ENCODE measurements at regions not wholly inside any gene's neighbourhood (a gene's known extent, or its start where the extent isn't known, plus 50 kb on each side); places are given as distances from the start of the nearest gene placed in this dataset.

- Histone ChIP-seq H2AFZ (ENCODE audit: low read depth, low read length) (no peak overlapping the region), H3K4me3 (no peak overlapping the region), H3K4me1 (replicated peaks in 1 of 2; ENCODE audit: control insufficient read depth in 2 of 2, insufficient read depth in 2 of 2, low read length in 2 of 2) (no peaks in the 10 kb centered on the region; a peak in 1 of 5 replicates), H3K9me1 (ENCODE audit: control insufficient read depth, insufficient read depth, low read length) (no peaks in the 10 kb centered on the region), H3K36me3 (ENCODE audit: control insufficient read depth, insufficient read depth, low read length) (no peaks in the 10 kb centered on the region), H3K27ac (ENCODE audit: extremely low read depth, low read depth, low read length) (peak overlapping the region; percentile 40; the same call in 1 of the 3 replicates), H4K20me1 (replicated peaks; ENCODE audit: control insufficient read depth, insufficient read depth, low read length) (no peaks in the 10 kb centered on the region), H3K27me3 (ENCODE audit: control insufficient read depth in 2 of 2, insufficient read depth in 2 of 2, low read length in 2 of 2) (no peaks in the 10 kb centered on the region), H3K4me2 (ENCODE audit: insufficient read depth, low read length) (peak overlapping the region; percentile 24; the same call in 1 of the 2 replicates), H3K79me2 (ENCODE audit: control insufficient read depth, insufficient read depth, low read length) (no peaks in the 10 kb centered on the region), H3K9ac (ENCODE audit: insufficient read depth in 1 of 2, low read depth in 2 of 2, low read length in 2 of 2) (peak overlapping the region in 1 of 2 experiments; percentile 25; a peak in 1 of 4 replicates), H3K9me3 (replicated peaks; ENCODE audit: control insufficient read depth, insufficient read depth, low read depth, low read length) (0 out of 2 replicates have a peak, but pooled peaks cover 2% of the 10 kb centered on the region)
- ChIA-PET POLR2A (no interaction called here), CTCF (ENCODE audit: low intra/inter-chr PET ratio) (no interaction called here)
- BruUV-seq (replicated peaks), result no TSS peak
- peak; percentile 82 for ATAC-seq
- intact Hi-C loops (cut with micrococcal nuclease) (no loop called here), in situ Hi-C loops (cut with MboI) (no loop called here)
- peak in 3 of 4 experiments; percentile 7 to 38 (median 22) for DNase-seq (ENCODE audit: extremely low read depth in 1 of 4, low spot score in 3 of 4)
- FAIRE-seq, result no peak
- TF ChIP-seq BRD9 (IDR thresholded peaks at IDR 0.05; ENCODE audit: low read depth, partially characterized antibody) (no peak), POU5F1 (IDR thresholded peaks at IDR 0.05; ENCODE audit: borderline replicate concordance, low read depth, low read length, partially characterized antibody) (no peak), GABPB2 (CRISPR knock-in tag; conservative IDR thresholded peaks at IDR 0.05) (no peak), XRCC3 (IDR thresholded peaks at IDR 0.05) (no peak), ZNF311 (CRISPR knock-in tag; IDR thresholded peaks at IDR 0.05) (no peak), MLLT1 (IDR thresholded peaks at IDR 0.05) (no peak), NRF1 (conservative IDR thresholded peaks at IDR 0.05 in 1 of 2, IDR thresholded peaks at IDR 0.05 in 1 of 2) (no peak), HDAC1 (IDR thresholded peaks at IDR 0.05) (no peak), RNF219 (CRISPR knock-in tag; IDR thresholded peaks at IDR 0.05) (no peak), BMI1 (IDR thresholded peaks at IDR 0.05; ENCODE audit: low read length) (no peak), HCFC1 (IDR thresholded peaks at IDR 0.05; ENCODE audit: low read depth, low read length) (no peak), KDM2B (CRISPR knock-in tag; IDR thresholded peaks at IDR 0.05) (no peak), SMARCE1 (IDR thresholded peaks at IDR 0.05) (0 out of 2 replicates have a peak, but pooled peaks have one; percentile 27), NFYB (IDR thresholded peaks at IDR 0.05; ENCODE audit: extremely low read depth, insufficient read length) (no peak), ZBTB26 (CRISPR knock-in tag; IDR thresholded peaks at IDR 0.05) (no peak), ZNF511 (CRISPR knock-in tag; IDR thresholded peaks at IDR 0.05) (no peak), PPARD (CRISPR knock-in tag; IDR thresholded peaks at IDR 0.05) (no peak), ARID1B (IDR thresholded peaks at IDR 0.05) (peak; percentile 69)
Measured at GRCh38 chr11:104435494-104435893, 271.5 kb upstream of the PDGFD start.

Measured in K562 (cell line).